Motor neuron (in vitro differentiated cells): ENCODE measurements at regions not wholly inside any gene's neighbourhood (a gene's known extent, or its start where the extent isn't known, plus 50 kb on each side); places are given as distances from the start of the nearest gene placed in this dataset.

ENCODE experiments used
- ATAC-seq, 8 experiments: fragments of 200-7000 bp; cut with Tn5 transposase; replicated peaks in 6 of 8; 2 replicates each; pipeline ENCODE4 v1.8.0; 2021; ENCODE audit warnings: mild to moderate bottlenecking in 8 of 8, moderate library complexity in 8 of 8
- H3K27ac ChIP-seq, 2 donors: fragments of 250-450 bp; sonication (Bioruptor Pico); 2 replicates each; pipeline ENCODE4 v1.9.0; 2021; ENCODE audit warnings: antibody characterized with exemption in 2 of 2, mild to moderate bottlenecking in 2 of 2, moderate library complexity in 1 of 2
- H3K4me1 ChIP-seq, 2 donors: fragments of 250-450 bp; sonication (Bioruptor Pico); replicated peaks in 1 of 2; 2 replicates each; pipeline ENCODE4 v1.6.1; 2021; ENCODE audit warnings: antibody characterized with exemption in 2 of 2, mild to moderate bottlenecking in 2 of 2, moderate library complexity in 1 of 2
- H3K4me3 ChIP-seq, 5 donors: fragments of 250-450 bp; sonication (Bioruptor Pico); 2 replicates each; pipeline ENCODE4 v1.9.0; 2021; ENCODE audit warnings: antibody characterized with exemption in 5 of 5, mild to moderate bottlenecking in 5 of 5, moderate library complexity in 4 of 5
- WGBS, 10 experiments: fragments of 450-650 bp; shearing (Covaris generic); methylation state at CpG; one replicate each; pipeline ENCODE4 v1.0.0; 2022; 5-methylcytosine and 5-hydroxymethylcytosine counted together
- in situ Hi-C, 9 experiments: fragments of 400-800 bp; cut with MboI; loops; one replicate each; pipeline ENCODE4 v1.15.0; 2021; ENCODE audit warnings: low sequenced_read_pairs in 9 of 9, low pct_unique_long_range_greater_than_20kb in 2 of 9; ENCODE audit not compliant: unreplicated experiment in 9 of 9

- no peaks in the 10 kb centered on the region for H3K4me1 ChIP-seq
- no peak for ATAC-seq
- WGBS, 10 experiments = 25 to 80% (median 64%) methylated on average over 2 to 4 of the region's 4 CpGs
- in situ Hi-C loops = loop anchor here in 1 of 9 experiments (25.0 kb wide), 1 partner anchor 852 kb away; no protein-coding TSS in a partner anchor
- H3K27ac ChIP-seq = no peak overlapping the region
- no peak overlapping the region for H3K4me3 ChIP-seq
These were observed 126.7 kb downstream of the MTX3 start for GRCh38 chr5:79864364-79864763.

DNA sequence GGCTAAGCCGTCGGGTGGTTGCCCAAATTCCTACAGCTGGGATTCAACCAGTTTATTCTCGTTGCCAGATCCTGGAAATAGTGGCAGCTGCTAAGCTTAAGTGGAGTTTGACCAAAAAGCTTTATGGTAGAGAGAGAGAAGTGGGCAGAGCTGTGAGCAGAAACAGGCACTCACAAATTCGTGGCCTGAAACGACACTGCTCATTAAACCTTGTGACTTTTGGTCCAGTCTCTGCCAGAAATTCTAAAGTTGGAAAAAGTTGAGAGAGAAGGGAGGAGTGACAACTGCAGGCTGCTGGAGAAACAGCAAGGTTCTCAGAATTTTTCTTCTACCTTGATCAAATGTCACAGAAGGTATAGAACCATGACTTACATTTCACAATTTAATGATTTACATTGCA is 131.5 kb downstream of the MTX3 start:
- 7 to 85% (median 62%) methylated on average over 1 to 5 of the region's 5 CpGs; no CpG with 5 or more reads in 2 of the 10 experiments for WGBS, 10 experiments
- H3K27ac ChIP-seq = no peak overlapping the region
- peaks cover 0 to 3% of the 10 kb centered on the region in 2 donors for H3K4me1 ChIP-seq
- H3K4me3 ChIP-seq = no peak overlapping the region
- ATAC-seq = peak in 2 of 8 experiments; percentile 39 to 45
- in situ Hi-C loops = loop anchor here in 1 of 9 experiments (25.0 kb wide), 1 partner anchor 847 kb away; no protein-coding TSS in a partner anchor

- WGBS, 10 experiments = 83 to 100% (median 100%) methylated on average over 1 to 2 of the region's 2 CpGs; no CpG with 5 or more reads in 2 of the 10 experiments
- no peak for ATAC-seq
- H3K4me1 ChIP-seq = peaks cover 0 to 3% of the 10 kb centered on the region in 2 donors
- no peak overlapping the region for H3K27ac ChIP-seq
- no peak overlapping the region for H3K4me3 ChIP-seq
- in situ Hi-C loops = loop anchor here in 1 of 9 experiments (25.0 kb wide), 1 partner anchor 846 kb away; no protein-coding TSS in a partner anchor
These were observed 132.7 kb downstream of the MTX3 start for GRCh38 chr5:79858410-79858723.

DNA sequence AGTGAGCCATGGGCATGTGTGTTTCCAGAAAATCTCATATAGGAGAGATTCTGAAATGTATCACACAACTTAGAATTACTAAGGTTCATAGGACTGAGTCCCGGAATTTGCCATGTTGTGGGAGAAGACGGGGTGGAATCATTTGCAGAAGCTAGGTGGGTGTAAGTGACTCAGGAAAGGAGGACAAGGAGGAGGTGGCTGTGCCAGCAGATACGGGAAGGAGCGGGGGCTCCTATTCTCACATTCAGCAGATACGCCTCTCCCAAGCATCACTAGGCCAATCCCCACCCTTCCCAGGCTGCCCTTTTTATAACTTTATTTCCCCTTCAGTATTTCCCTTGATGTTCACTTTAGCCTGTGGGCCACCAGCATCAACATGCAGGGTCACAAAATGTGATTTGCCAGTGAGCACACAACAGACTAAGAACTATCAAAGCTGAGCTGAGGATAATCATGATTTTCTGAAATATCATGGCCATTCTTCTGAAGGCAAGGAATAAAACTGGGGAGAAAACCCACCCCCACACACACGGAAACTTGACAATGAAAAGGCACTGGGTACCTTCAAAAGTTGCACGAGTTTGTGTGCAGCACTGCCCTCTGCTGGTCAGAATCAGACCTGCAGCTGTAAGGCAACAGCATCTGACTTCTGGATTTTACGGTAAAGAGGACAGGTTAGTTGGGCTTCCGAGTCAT is 133.2 kb downstream of the MTX3 start:
- Histone ChIP-seq H3K4me3 (no peak overlapping the region), H3K4me1 (peaks cover 0 to 3% of the 10 kb centered on the region in 2 donors), H3K27ac (no peak overlapping the region)
- ATAC-seq = peak in 6 of 8 experiments; percentile 33 to 69 (median 50)
- in situ Hi-C loops = loop anchor here in 1 of 9 experiments (25.0 kb wide), 1 partner anchor 846 kb away; no protein-coding TSS in a partner anchor
- WGBS, 10 experiments = 12 to 71% (median 55%) methylated on average over 3 to 7 of the region's 9 CpGs; no CpG with 5 or more reads in 4 of the 10 experiments

DNA sequence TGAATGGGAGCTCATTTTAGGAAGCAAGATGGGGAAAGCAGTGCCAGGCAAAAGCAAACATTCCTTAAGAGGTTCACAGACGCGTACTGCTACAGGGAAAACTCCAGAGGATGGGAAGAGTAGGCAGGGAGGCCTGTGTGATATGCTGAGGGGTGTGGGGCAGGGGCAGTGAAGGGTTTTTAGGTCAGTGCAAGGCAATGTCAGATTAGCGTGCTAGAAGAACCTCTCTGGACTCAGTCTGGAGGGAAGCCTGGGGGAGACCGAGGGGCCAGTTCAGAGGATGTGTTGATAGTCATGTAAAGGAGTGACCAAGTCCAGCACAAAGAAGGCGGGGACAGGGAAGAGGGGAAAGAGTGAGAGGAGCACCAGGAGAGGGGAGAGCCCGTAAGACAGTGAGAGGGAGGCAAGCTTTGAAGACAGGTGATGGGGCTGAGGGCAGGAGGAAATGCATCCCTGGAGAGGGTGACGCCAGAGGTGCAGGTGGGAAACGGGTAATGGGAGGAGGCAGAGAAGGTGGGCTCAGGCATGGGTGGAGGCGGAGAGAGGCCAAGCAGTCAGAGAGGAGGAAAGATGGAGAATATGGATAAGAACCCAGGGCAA is 134.5 kb downstream of the MTX3 start:
- no peak overlapping the region for H3K27ac ChIP-seq
- in situ Hi-C loops = loop anchor here in 1 of 9 experiments (25.0 kb wide), 1 partner anchor 844 kb away; no protein-coding TSS in a partner anchor
- WGBS, 10 experiments = 80 to 100% (median 97%) methylated on average over 1 to 6 of the region's 9 CpGs; no CpG with 5 or more reads in 1 of the 10 experiments
- H3K4me3 ChIP-seq = no peak overlapping the region
- no peak for ATAC-seq
- H3K4me1 ChIP-seq = peaks cover 0 to 6% of the 10 kb centered on the region in 2 donors

GRCh38 chr5:79853676-79854418 is 137.2 kb downstream of the MTX3 start:
- no peak overlapping the region for H3K4me3 ChIP-seq
- peaks cover 0 to 18% of the 10 kb centered on the region in 2 donors for H3K4me1 ChIP-seq
- 67 to 100% (median 100%) methylated on average over 1 to 3 of the region's 8 CpGs; no CpG with 5 or more reads in 3 of the 10 experiments for WGBS, 10 experiments
- peak in 1 of 8 experiments; percentile 22 for ATAC-seq
- no peak overlapping the region for H3K27ac ChIP-seq
- in situ Hi-C loops = loop anchor here in 1 of 9 experiments (25.0 kb wide), 1 partner anchor 842 kb away; no protein-coding TSS in a partner anchor

GRCh38 chr5:79853028-79853427 is 138.0 kb downstream of the MTX3 start:
- ATAC-seq = no peak
- in situ Hi-C loops = loop anchor here in 1 of 9 experiments (25.0 kb wide), 1 partner anchor 841 kb away; no protein-coding TSS in a partner anchor
- 60 to 100% (median 94%) methylated on average over 1 to 2 of the region's 3 CpGs; no CpG with 5 or more reads in 5 of the 10 experiments for WGBS, 10 experiments
- H3K4me1 ChIP-seq = peaks cover 0 to 16% of the 10 kb centered on the region in 2 donors
- no peak overlapping the region for H3K27ac ChIP-seq
- no peak overlapping the region for H3K4me3 ChIP-seq

DNA sequence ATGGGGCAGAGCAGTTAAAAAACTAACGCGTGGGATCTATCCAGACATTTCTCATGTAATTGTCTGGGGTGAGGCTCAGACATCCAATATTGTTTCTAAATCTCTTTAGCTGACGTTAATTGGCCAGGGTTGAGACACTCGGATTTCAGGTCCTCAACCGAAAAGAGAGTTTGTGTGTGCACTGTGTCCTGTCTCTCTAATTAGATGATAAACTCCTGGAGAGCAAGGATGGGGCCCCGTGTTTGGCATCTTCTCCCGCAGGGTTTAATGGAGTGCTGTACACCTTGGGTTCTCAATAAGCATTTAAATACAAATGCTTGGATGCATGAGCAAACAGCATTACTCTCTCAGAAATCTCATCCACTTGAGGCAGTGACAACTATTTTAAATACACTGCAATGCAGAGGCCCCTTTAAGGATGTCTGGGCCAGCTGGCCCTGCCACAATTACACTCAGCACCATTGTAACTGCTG is 139.6 kb downstream of the MTX3 start:
- Histone ChIP-seq H3K4me1 (peaks cover 0 to 15% of the 10 kb centered on the region in 2 donors), H3K27ac (no peak overlapping the region), H3K4me3 (no peak overlapping the region)
- ATAC-seq = peak in 3 of 8 experiments; percentile 34 to 75 (median 41)
- in situ Hi-C loops = loop anchor here in 1 of 9 experiments (25.0 kb wide), 1 partner anchor 839 kb away; no protein-coding TSS in a partner anchor
- WGBS, 10 experiments = 44 to 93% (median 73%) methylated on average over 2 to 6 of the region's 7 CpGs; no CpG with 5 or more reads in 3 of the 10 experiments

- in situ Hi-C loops = loop anchor here in 1 of 9 experiments (25.0 kb wide), 1 partner anchor 839 kb away; no protein-coding TSS in a partner anchor
- 70 to 97% (median 92%) methylated on average over 1 to 5 of the region's 5 CpGs; no CpG with 5 or more reads in 4 of the 10 experiments for WGBS, 10 experiments
- Histone ChIP-seq H3K27ac (no peak overlapping the region), H3K4me1 (peaks cover 0 to 15% of the 10 kb centered on the region in 2 donors), H3K4me3 (no peak overlapping the region)
- no peak for ATAC-seq
These were observed 140.1 kb downstream of the MTX3 start for GRCh38 chr5:79850941-79851340.

- ATAC-seq = no peak
- Histone ChIP-seq H3K4me3 (no peak overlapping the region), H3K27ac (no peak overlapping the region), H3K4me1 (peaks cover 0 to 15% of the 10 kb centered on the region in 2 donors)
- WGBS, 10 experiments = 50 to 100% (median 93%) methylated on average over 1 to 10 of the region's 10 CpGs; no CpG with 5 or more reads in 1 of the 10 experiments
- in situ Hi-C loops = loop anchor here in 1 of 9 experiments (25.0 kb wide), 1 partner anchor 838 kb away; no protein-coding TSS in a partner anchor
These were observed 140.7 kb downstream of the MTX3 start for GRCh38 chr5:79850316-79850822.

- in situ Hi-C loops = loop anchor here in 2 of 9 experiments (25.0 kb wide), 2 partner anchors 137 to 837 kb away; no protein-coding TSS in a partner anchor
- Histone ChIP-seq H3K4me1 (peaks cover 0 to 15% of the 10 kb centered on the region in 2 donors), H3K27ac (no peak overlapping the region), H3K4me3 (no peak overlapping the region)
- 67 to 100% (median 100%) methylated on average over 1 to 8 of the region's 16 CpGs for WGBS, 10 experiments
- no peak for ATAC-seq
These were observed 141.4 kb downstream of the MTX3 start for GRCh38 chr5:79849486-79850315.
